Esophagus muscularis mucosa (tissue), 4 donors: ENCODE measurements at regions not wholly inside any gene's neighbourhood (a gene's known extent, or its start where the extent isn't known, plus 50 kb on each side); places are given as distances from the start of the nearest gene placed in this dataset.
"Not testable (repeated sequence)": the region's sequence is repeated elsewhere in the genome, so short reads cannot be mapped to it uniquely, and the experiment has no call there.

Experiments used
- DNase-seq: peaks from one replicate; pipeline ENCODE4 v3.0.0-alpha.2; 2017; ENCODE audit errors: extremely low spot score
- H3K27ac ChIP-seq, 4 donors: fragments of 200-600 bp; sonication (generic); replicated peaks in 1 of 4; 1 replicate in 3 of 4; 2 replicates in 1 of 4; pipeline ENCODE4 v1.5.1; 2016 to 2019; ENCODE audit warnings: mild to moderate bottlenecking in 1 of 4
- H3K27me3 ChIP-seq, 4 donors: fragments of 200-600 bp; sonication (generic); one replicate each; pipeline versions ENCODE4 v1.5.1 to v1.6.0; 2016 to 2019
- H3K36me3 ChIP-seq, 4 donors: fragments of 200-600 bp; sonication (generic); one replicate each; pipeline ENCODE4 v1.5.1; 2016 to 2019
- H3K4me1 ChIP-seq, 4 donors: fragments of 200-600 bp; sonication (generic); one replicate each; pipeline ENCODE4 v1.5.1; 2016 to 2019
- H3K4me3 ChIP-seq, 4 donors: fragments of 200-600 bp; sonication (generic); 1 replicate in 2 of 4; 2 replicates in 2 of 4; pipeline ENCODE4 v1.5.1; 2016 to 2019; ENCODE audit warnings: mild to moderate bottlenecking in 4 of 4, moderate library complexity in 1 of 4
- H3K9me3 ChIP-seq, 4 donors: fragments of 200-600 bp; sonication (generic); 1 replicate in 3 of 4; 2 replicates in 1 of 4; pipeline ENCODE4 v1.5.1; 2016 to 2019
- EP300 ChIP-seq: sonication (generic); formaldehyde crosslinking; IDR thresholded peaks from one replicate; pipeline ENCODE4 v1.6.1; 2017; ENCODE audit warnings: antibody characterized with exemption
- POLR2A ChIP-seq: fragments of 450-650 bp; IDR thresholded peaks from one replicate; pipeline ENCODE4 v1.6.1; 2017; ENCODE audit warnings: antibody characterized with exemption, moderate library complexity, mild to moderate bottlenecking, low read depth
- POLR2AphosphoS5 ChIP-seq, 2 donors: sonication (generic); formaldehyde crosslinking; IDR thresholded peaks; one replicate each; pipeline ENCODE4 v1.6.1; 2017; ENCODE audit warnings: antibody characterized with exemption in 2 of 2
- WGBS: methylation state at CpG from one replicate; pipeline ENCODE4 v1.1.5; 2018; 5-methylcytosine and 5-hydroxymethylcytosine counted together
- intact Hi-C: fragments of 100-400 bp; cut with DNase I; formaldehyde crosslinking; loops from one replicate; pipeline ENCODE4 v1.15.1; 2023
- TF ChIP-seq, protein P1 (sequence below), 3 experiments: fragments of 200-600 bp in 2 of 3; fragments of 450-650 bp in 1 of 3; sonication (generic) in 2 of 3; IDR thresholded peaks; one replicate each; pipeline ENCODE4 v1.5.1; 2017 to 2019; ENCODE audit warnings: antibody characterized with exemption in 3 of 3, mild to moderate bottlenecking in 2 of 3, moderate library complexity in 1 of 3

DNA sequence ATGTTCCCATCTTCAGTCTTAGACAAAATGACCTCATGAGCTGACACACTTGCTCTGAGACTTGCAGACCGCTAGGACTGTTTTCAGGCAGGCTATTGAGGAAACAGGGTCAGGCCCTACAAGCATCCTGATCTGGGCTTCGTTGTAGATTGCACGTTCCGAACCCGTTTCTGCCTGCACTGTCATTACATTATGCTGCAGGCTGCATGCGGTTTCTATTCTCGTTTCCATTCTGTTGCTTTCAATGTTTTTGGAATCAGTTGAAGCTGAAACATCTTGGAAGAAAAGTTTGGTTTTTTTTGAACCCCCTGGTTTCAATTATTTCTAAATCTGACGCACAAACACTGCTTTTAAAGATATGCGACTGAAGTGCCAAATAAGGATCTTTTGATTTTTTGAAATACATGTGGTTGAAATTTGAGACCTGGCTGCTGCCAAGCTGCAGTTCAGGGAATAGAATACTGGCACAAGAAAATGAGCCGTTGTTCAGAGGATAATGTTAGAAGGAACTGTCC is 716.1 kb upstream of the INTU start:
- WGBS, result 24% methylated on average over 10 of the region's 10 CpGs
- Histone ChIP-seq H3K4me3 (peak overlapping the region in 3 of 4 donors; percentile 0 to 33 (median 31)), H3K36me3 (no peaks in the 10 kb centered on the region), H3K27ac (peak overlapping the region; percentile 3 to 43 (median 34)), H3K9me3 (no peaks in the 10 kb centered on the region), H3K27me3 (no peaks in the 10 kb centered on the region), H3K4me1 (peaks cover 0 to 22% (median 18%) of the 10 kb centered on the region in 4 donors)
- no peak for DNase-seq
- intact Hi-C loops, result no loop called here
- TF ChIP-seq POLR2A (no peak), POLR2AphosphoS5 (IDR thresholded peaks at IDR 0.05) (no peak), EP300 (no peak)
- TF ChIP-seq, protein P1, sequence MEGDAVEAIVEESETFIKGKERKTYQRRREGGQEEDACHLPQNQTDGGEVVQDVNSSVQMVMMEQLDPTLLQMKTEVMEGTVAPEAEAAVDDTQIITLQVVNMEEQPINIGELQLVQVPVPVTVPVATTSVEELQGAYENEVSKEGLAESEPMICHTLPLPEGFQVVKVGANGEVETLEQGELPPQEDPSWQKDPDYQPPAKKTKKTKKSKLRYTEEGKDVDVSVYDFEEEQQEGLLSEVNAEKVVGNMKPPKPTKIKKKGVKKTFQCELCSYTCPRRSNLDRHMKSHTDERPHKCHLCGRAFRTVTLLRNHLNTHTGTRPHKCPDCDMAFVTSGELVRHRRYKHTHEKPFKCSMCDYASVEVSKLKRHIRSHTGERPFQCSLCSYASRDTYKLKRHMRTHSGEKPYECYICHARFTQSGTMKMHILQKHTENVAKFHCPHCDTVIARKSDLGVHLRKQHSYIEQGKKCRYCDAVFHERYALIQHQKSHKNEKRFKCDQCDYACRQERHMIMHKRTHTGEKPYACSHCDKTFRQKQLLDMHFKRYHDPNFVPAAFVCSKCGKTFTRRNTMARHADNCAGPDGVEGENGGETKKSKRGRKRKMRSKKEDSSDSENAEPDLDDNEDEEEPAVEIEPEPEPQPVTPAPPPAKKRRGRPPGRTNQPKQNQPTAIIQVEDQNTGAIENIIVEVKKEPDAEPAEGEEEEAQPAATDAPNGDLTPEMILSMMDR (IDR thresholded peaks at IDR 0.05), result peak in 1 of 3 experiments; percentile 10

DNA sequence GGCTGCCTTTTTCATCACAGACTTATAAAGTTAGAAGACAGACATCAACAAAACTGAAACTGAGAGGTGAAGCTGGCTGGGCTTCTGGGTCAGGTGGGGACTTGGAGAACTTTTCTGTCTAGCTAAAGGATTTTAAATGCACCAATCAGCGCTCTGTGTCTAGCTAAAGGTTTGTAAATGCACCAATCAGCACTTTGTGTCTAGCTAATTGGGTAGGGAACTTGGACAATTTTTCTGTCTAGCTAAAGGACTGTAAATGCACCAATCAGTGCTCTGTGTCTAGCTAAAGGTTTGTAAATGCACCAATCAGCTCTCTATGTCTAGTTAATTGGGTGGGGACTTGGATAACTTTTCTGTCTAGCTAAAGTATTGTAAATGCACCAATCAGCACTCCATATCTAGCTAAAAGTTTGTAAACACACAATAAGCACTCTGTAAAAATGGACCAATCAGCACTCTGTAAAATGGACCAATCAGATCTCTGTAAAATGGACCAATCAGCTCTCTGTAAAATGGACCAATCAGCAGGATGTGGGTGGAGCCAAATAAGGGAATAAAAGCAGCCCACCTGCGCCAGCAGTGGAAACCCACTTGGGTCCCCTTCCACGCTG is 710.3 kb upstream of the INTU start:
- H3K36me3 ChIP-seq, DNase-seq, H3K27me3 ChIP-seq, H3K4me3 ChIP-seq, H3K4me1 ChIP-seq, H3K27ac ChIP-seq, intact Hi-C loops: not testable (repeated sequence)
- WGBS, result 90% methylated on average over 3 of the region's 3 CpGs
- peaks cover 0 to 12% (median 2%) of the 10 kb centered on the region in 4 donors for H3K9me3 ChIP-seq

DNA sequence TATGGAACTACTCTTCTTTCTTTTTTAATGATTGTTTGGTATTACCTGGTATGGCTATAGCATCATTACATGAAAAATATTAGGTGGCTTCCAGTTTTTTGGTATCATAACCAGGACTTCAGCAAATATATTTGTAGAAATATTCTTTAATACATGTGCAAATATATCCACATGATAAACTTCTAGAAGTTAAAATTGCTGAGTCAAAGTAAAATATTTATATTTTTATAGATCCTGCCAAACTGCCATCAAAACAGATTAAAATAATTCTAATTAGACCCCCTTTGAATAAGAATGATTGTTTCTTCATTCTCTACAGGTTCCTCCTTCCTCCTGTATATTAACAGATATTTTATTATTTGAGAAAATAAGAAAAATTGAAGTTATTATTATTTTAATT is 708.5 kb upstream of the INTU start:
- no peak for DNase-seq
- H3K4me3 ChIP-seq, result no peak overlapping the region
- intact Hi-C loops, result no loop called here
- no peak overlapping the region for H3K27ac ChIP-seq
- TF ChIP-seq POLR2AphosphoS5 (IDR thresholded peaks at IDR 0.05), result no peak
- TF ChIP-seq EP300, result no peak
- TF ChIP-seq, protein P1 (IDR thresholded peaks at IDR 0.05), result no peak
- no peak for TF ChIP-seq POLR2A
- H3K36me3 ChIP-seq, result no peaks in the 10 kb centered on the region
- no peaks in the 10 kb centered on the region for H3K4me1 ChIP-seq
- H3K27me3 ChIP-seq, result no peaks in the 10 kb centered on the region
- peaks cover 0 to 12% (median 2%) of the 10 kb centered on the region in 4 donors for H3K9me3 ChIP-seq

DNA sequence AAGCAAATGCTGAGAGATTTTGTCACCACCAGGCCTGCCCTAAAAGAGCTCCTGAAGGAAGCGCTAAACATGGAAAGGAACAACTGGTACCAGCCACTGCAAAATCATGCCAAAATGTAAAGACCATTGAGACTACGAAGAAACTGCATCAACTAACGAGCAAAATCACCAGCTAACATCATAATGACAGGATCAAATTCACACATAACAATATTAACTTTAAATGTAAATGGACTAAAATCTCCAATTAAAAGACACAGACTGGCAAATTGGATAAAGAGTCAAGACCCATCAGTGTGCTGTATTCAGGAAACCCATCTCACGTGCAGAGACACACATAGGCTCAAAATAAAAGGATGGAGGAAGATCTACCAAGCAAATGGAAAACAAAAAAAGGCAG is 702.7 kb upstream of the INTU start:
- 80% methylated on average over 1 of the region's 4 CpGs for WGBS
- H3K27me3 ChIP-seq, H3K4me1 ChIP-seq, H3K27ac ChIP-seq, H3K9me3 ChIP-seq, H3K4me3 ChIP-seq, H3K36me3 ChIP-seq, DNase-seq, intact Hi-C loops: not testable (repeated sequence)

DNA sequence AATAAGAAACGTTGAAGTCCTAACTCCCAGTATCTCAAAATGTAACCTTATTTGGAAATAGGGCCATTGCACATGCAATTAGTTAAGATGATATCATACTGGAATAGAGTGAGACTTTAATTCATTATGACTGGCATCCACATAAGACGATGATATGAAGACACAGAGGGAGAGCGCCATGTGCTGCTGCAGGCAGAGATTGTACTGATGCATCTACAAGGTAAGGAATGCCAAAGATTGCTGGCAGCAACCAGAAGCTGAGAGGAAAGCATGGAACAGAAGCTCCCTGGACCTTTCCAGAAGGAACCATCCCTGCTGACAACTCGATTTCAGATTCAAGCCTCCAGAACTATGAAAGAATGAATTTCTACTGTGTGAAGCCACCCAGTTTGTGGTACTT is 697.0 kb upstream of the INTU start:
- H3K36me3 ChIP-seq, result no peaks in the 10 kb centered on the region
- intact Hi-C loops, result no loop called here
- H3K4me1 ChIP-seq, result peaks cover 0 to 7% (median 2%) of the 10 kb centered on the region in 4 donors
- no peak overlapping the region for H3K27ac ChIP-seq
- no peaks in the 10 kb centered on the region for H3K27me3 ChIP-seq
- no peak for DNase-seq
- no peaks in the 10 kb centered on the region for H3K9me3 ChIP-seq
- no peak overlapping the region for H3K4me3 ChIP-seq
- no peak for TF ChIP-seq POLR2A
- WGBS, result 87% methylated on average over 4 of the region's 4 CpGs

DNA sequence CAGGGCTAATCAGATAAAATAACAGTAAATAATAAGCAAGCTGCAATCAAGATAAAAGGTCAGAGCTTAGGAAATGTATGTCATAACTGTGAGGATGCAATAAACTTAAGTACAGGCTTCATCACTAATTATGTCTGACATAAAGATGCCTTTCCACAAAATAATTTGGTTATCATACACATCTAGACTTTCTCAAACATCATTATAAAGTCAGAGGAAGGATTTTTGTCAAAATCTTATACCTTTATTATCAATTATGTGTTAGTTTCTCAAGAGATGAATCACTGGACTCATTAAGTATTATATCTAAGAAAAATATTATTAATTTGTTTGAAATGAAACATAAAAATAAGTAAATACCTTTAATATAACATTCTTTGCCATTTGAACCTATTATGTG is 695.4 kb upstream of the INTU start:
- intact Hi-C loops, result no loop called here

More for the DNA sequence above, 695.4 kb upstream of the INTU start:
- Histone ChIP-seq H3K36me3 (no peaks in the 10 kb centered on the region), H3K9me3 (no peaks in the 10 kb centered on the region), H3K4me1 (peaks cover 0 to 7% (median 2%) of the 10 kb centered on the region in 4 donors), H3K27ac (no peak overlapping the region), H3K4me3 (no peak overlapping the region), H3K27me3 (no peaks in the 10 kb centered on the region)
- no peak for DNase-seq
- no peak for TF ChIP-seq POLR2A
- TF ChIP-seq, protein P1 (IDR thresholded peaks at IDR 0.05), result no peak
- no peak for TF ChIP-seq POLR2AphosphoS5 (IDR thresholded peaks at IDR 0.05)
- TF ChIP-seq EP300, result no peak
